ENCODE measurements at regions not wholly inside any gene's neighbourhood (a gene's known extent, or its start where the extent isn't known, plus 50 kb on each side); places are given as distances from the start of the nearest gene placed in this dataset.

DNA sequence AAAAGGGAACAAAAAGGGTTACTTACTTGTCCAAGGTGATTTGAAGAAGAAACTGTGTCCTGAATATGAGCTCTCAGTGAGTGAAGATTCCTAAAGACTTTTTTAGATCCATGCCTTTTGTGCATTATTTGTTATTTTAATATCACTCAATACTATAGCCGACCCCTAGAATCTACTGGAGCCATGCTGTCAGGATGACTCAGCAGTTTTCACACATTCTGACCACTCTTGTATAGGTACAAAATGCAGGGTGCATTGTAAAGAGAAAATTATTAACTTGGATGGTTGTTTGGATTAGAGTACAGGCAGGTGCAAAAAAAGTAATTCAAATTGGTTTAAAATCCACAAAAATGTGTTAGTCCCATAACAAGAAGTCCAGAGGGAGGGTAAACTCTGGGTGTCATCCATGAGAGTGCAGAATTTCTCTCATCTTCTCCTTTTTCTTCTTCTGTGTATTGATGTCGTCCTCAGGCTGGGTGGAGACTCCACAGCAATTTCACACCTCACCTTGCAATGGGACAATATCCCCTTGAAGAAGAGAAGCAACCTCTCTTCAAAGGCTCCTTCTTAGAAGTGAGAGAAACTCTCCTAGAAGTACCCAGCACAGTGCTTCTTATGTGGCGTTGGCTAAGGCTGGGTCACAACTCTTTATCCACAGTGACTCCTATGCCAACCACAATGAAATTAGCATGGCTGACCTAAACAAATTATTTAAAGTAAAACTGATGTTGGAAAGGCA lies 75.6 kb downstream of the AKR1C4 start:
- DNase-seq (ENCODE audit: low spot score): no peak
- BruUV-seq (replicated peaks): no TSS peak
- intact Hi-C loops (cut with micrococcal nuclease; ENCODE audit: unreplicated experiment): no loop called here
- ChIA-PET POLR2A (ENCODE audit: low non-redundant PET) (no interaction called here), CTCF (interaction anchor here (0.6 kb wide), 1 partner anchor 173 kb away, joined by 3 read pairs; no protein-coding TSS in a partner anchor)
- H3K9me3 ChIP-seq (ENCODE audit: low read depth, low read length, poor library complexity, severe bottlenecking): peaks cover 3% of the 10 kb centered on the region
- H3K4me1 ChIP-seq (ENCODE audit: insufficient read depth, low read length, poor library complexity, severe bottlenecking): no peaks in the 10 kb centered on the region
- no peak overlapping the region for H3K4me3 ChIP-seq (ENCODE audit: low read depth, low read length, poor library complexity, severe bottlenecking)
- H3K27me3 ChIP-seq (replicated peaks; ENCODE audit: insufficient read depth, low read depth, low read length, poor library complexity): no peaks in the 10 kb centered on the region
- no peaks in the 10 kb centered on the region for H3K36me3 ChIP-seq (ENCODE audit: insufficient read depth, low read length, poor library complexity, severe bottlenecking)
- TF ChIP-seq, protein P1, sequence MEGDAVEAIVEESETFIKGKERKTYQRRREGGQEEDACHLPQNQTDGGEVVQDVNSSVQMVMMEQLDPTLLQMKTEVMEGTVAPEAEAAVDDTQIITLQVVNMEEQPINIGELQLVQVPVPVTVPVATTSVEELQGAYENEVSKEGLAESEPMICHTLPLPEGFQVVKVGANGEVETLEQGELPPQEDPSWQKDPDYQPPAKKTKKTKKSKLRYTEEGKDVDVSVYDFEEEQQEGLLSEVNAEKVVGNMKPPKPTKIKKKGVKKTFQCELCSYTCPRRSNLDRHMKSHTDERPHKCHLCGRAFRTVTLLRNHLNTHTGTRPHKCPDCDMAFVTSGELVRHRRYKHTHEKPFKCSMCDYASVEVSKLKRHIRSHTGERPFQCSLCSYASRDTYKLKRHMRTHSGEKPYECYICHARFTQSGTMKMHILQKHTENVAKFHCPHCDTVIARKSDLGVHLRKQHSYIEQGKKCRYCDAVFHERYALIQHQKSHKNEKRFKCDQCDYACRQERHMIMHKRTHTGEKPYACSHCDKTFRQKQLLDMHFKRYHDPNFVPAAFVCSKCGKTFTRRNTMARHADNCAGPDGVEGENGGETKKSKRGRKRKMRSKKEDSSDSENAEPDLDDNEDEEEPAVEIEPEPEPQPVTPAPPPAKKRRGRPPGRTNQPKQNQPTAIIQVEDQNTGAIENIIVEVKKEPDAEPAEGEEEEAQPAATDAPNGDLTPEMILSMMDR (conservative IDR thresholded peaks at IDR 0.05; ENCODE audit: low read depth, low read length): no peak
- TF ChIP-seq EZH2 (IDR thresholded peaks at IDR 0.05; ENCODE audit: borderline replicate concordance, low read depth, low read length, poor library complexity, severe bottlenecking): no peak
- no peak overlapping the region for H3K27ac ChIP-seq (ENCODE audit: low read depth, low read length, poor library complexity, severe bottlenecking)

DNA sequence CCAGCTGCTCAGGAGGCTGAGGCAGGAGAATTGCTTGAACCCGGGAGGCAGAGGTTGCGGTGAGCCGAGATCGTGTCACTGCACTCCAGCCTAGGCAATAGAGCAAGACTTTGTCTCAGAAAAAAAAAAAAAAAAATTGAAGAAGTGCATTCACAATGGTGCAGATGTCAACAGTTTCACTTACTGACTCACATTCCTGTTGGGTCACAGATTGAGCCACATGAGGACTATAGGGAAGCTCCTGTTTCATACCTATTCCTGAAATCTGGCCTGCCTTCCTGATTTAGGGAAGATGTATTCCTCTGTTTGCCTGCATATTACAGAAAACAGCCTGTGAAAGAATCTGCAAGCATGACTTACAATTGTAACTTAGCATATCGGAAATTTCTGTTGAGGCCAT lies 78.2 kb downstream of the AKR1C4 start:
- Histone ChIP-seq H3K27me3 (replicated peaks; ENCODE audit: insufficient read depth, low read depth, low read length, poor library complexity) (no peaks in the 10 kb centered on the region), H3K27ac (ENCODE audit: low read depth, low read length, poor library complexity, severe bottlenecking) (no peak overlapping the region), H3K9me3 (ENCODE audit: low read depth, low read length, poor library complexity, severe bottlenecking) (no peaks in the 10 kb centered on the region), H3K36me3 (ENCODE audit: insufficient read depth, low read length, poor library complexity, severe bottlenecking) (no peaks in the 10 kb centered on the region), H3K4me1 (ENCODE audit: insufficient read depth, low read length, poor library complexity, severe bottlenecking) (no peaks in the 10 kb centered on the region), H3K4me3 (ENCODE audit: low read depth, low read length, poor library complexity, severe bottlenecking) (no peak overlapping the region)
- ChIA-PET CTCF (no interaction called here), POLR2A (ENCODE audit: low non-redundant PET) (interaction anchor here (0.6 kb wide), 1 partner anchor 290 kb away, joined by 3 read pairs; no protein-coding TSS in a partner anchor)
- no peak for DNase-seq (ENCODE audit: low spot score)
- intact Hi-C loops (cut with micrococcal nuclease; ENCODE audit: unreplicated experiment): no loop called here
- BruUV-seq (replicated peaks): no TSS peak
- TF ChIP-seq EZH2 (IDR thresholded peaks at IDR 0.05; ENCODE audit: borderline replicate concordance, low read depth, low read length, poor library complexity, severe bottlenecking): no peak
- TF ChIP-seq, protein P1 (conservative IDR thresholded peaks at IDR 0.05; ENCODE audit: low read depth, low read length): no peak

DNA sequence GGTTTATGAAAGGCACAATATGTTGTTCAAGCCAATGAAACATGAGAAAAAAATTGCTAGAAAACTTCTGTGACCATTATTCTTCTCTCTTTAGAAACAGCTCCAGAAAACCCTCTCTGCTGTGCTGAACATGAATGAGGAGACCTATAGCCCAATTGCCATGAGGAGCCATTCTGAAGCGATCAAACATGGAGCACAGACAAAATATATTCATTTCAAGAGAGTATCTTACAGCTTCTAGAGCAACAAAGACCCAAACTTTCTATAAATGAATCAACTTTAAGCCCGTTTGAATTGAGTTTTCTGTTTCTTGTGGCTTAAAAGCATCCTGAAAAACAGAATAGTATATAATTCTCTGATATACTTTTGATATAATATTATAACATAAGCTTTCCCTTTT lies 83.4 kb upstream of the UCN3 start:
- Histone ChIP-seq H3K36me3 (ENCODE audit: insufficient read depth, low read length, poor library complexity, severe bottlenecking) (no peaks in the 10 kb centered on the region), H3K27ac (ENCODE audit: low read depth, low read length, poor library complexity, severe bottlenecking) (no peak overlapping the region), H3K4me3 (ENCODE audit: low read depth, low read length, poor library complexity, severe bottlenecking) (no peak overlapping the region), H3K4me1 (ENCODE audit: insufficient read depth, low read length, poor library complexity, severe bottlenecking) (peaks cover 23% of the 10 kb centered on the region), H3K27me3 (replicated peaks; ENCODE audit: insufficient read depth, low read depth, low read length, poor library complexity) (no peaks in the 10 kb centered on the region), H3K9me3 (ENCODE audit: low read depth, low read length, poor library complexity, severe bottlenecking) (no peaks in the 10 kb centered on the region)
- no TSS peak for BruUV-seq (replicated peaks)
- intact Hi-C loops (cut with micrococcal nuclease; ENCODE audit: unreplicated experiment): loop anchor here (5.0 kb wide), 1 partner anchor 101 kb away; no protein-coding TSS in a partner anchor
- POLR2A ChIA-PET (ENCODE audit: low non-redundant PET): no interaction called here
- TF ChIP-seq, protein P1 (conservative IDR thresholded peaks at IDR 0.05; ENCODE audit: low read depth, low read length): no peak
- CTCF ChIA-PET: no interaction called here
- no peak for DNase-seq (ENCODE audit: low spot score)

All from A673 (cell line).